H1 (cell line): ENCODE measurements at regions not wholly inside any gene's neighbourhood (a gene's known extent, or its start where the extent isn't known, plus 50 kb on each side); places are given as distances from the start of the nearest gene placed in this dataset.

Source experiments
- CTCF ChIA-PET: fragments of 300-600 bp; sonication (Branson Sonifier 250); formaldehyde crosslinking; loops from one replicate; lab custom pipeline; 2021; ENCODE audit not compliant: partially characterized antibody; lab: Charles Lee
- POLR2A ChIA-PET: fragments of 300-600 bp; sonication (Branson Sonifier 250); formaldehyde crosslinking; loops from one replicate; lab custom pipeline; 2021; ENCODE audit warnings: inconsistent platforms; ENCODE audit not compliant: partially characterized antibody; lab: Charles Lee
- DNase-seq, 2 experiments: peaks; one replicate each; pipeline versions ENCODE4 v3.0.0 to v3.0.0-alpha.2; 2010 to 2022; ENCODE audit warnings: low spot score in 2 of 2, low read depth in 1 of 2, mixed read lengths in 1 of 2
- FAIRE-seq: peaks from 2 replicates; lab custom pipeline; 2011; peaks lifted over from hg19 to GRCh38; lab: Jason Lieb, UNC
- H2AFZ ChIP-seq: 2 replicates; pipeline ENCODE4 v1.8.1; 2012; ENCODE audit warnings: low read length, inconsistent platforms
- H2AK5ac ChIP-seq: 2 replicates; pipeline ENCODE4 v1.6.1; 2013; ENCODE audit warnings: low read depth, low read length
- H2BK120ac ChIP-seq: replicated peaks from 2 replicates; pipeline ENCODE3; 2013; ENCODE audit warnings: low read depth, low read length, inconsistent platforms
- H2BK12ac ChIP-seq: 2 replicates; pipeline ENCODE4 v1.6.1; 2013; ENCODE audit warnings: low read depth, low read length
- H2BK15ac ChIP-seq: 2 replicates; pipeline ENCODE4 v1.6.1; 2013; ENCODE audit warnings: low read length
- H2BK20ac ChIP-seq: 2 replicates; pipeline ENCODE4 v1.6.1; 2013; ENCODE audit warnings: low read length
- H2BK5ac ChIP-seq: 2 replicates; pipeline ENCODE4 v1.6.1; 2013; ENCODE audit warnings: low read depth, low read length
- H3K14ac ChIP-seq: 2 replicates; pipeline ENCODE4 v1.6.1; 2013; ENCODE audit warnings: inconsistent platforms; ENCODE audit not compliant: insufficient read length
- H3K18ac ChIP-seq: 2 replicates; pipeline ENCODE4 v1.6.1; 2013; ENCODE audit warnings: low read length; ENCODE audit errors: extremely low read depth
- H3K23ac ChIP-seq: 2 replicates; pipeline ENCODE4 v1.6.1; 2013; ENCODE audit warnings: inconsistent platforms; ENCODE audit not compliant: insufficient read length
- H3K23me2 ChIP-seq: 2 replicates; pipeline ENCODE4 v1.6.1; 2013; ENCODE audit warnings: low read depth, low read length
- H3K27ac ChIP-seq: 2 replicates; pipeline ENCODE4 v1.6.1; 2011; ENCODE audit warnings: low read depth, low read length, inconsistent platforms
- H3K27me3 ChIP-seq, 4 experiments: replicated peaks in 1 of 4; 1 replicate in 1 of 4; 2 replicates in 3 of 4; pipeline versions ENCODE4 v1.6.1 to v1.8.1; 2011 to 2013; ENCODE audit warnings: low read length in 3 of 4, mild to moderate bottlenecking in 3 of 4, inconsistent platforms in 2 of 4, mixed read lengths in 2 of 4, moderate library complexity in 1 of 4; ENCODE audit not compliant: control insufficient read depth in 3 of 4, insufficient read depth in 3 of 4; ENCODE audit errors: extremely low read depth in 1 of 4
- H3K36me3 ChIP-seq, 4 experiments: 2 replicates each; pipeline versions ENCODE4 v1.6.1 to v1.8.1; 2011 to 2013; ENCODE audit warnings: mild to moderate bottlenecking in 4 of 4, low read length in 3 of 4, moderate library complexity in 2 of 4, control low read depth in 1 of 4, inconsistent platforms in 1 of 4; ENCODE audit not compliant: insufficient read depth in 4 of 4, control insufficient read depth in 2 of 4
- H3K4ac ChIP-seq: replicated peaks from 2 replicates; pipeline ENCODE3; 2013; ENCODE audit warnings: low read length, low read depth, mixed read lengths, inconsistent platforms; ENCODE audit not compliant: insufficient read length
- H3K4me1 ChIP-seq, 4 experiments: replicated peaks in 1 of 4; 1 replicate in 1 of 4; 2 replicates in 3 of 4; pipeline versions ENCODE4 v1.6.1 to v1.8.1; 2011 to 2013; ENCODE audit warnings: low read length in 3 of 4, inconsistent platforms in 2 of 4, mixed read lengths in 1 of 4; ENCODE audit not compliant: insufficient read depth in 4 of 4, control insufficient read depth in 3 of 4
- H3K4me2 ChIP-seq, 2 experiments: 2 replicates each; pipeline versions ENCODE4 v1.6.1 to v1.8.1; 2011 to 2013; ENCODE audit warnings: low read depth in 2 of 2, low read length in 2 of 2, control low read depth in 1 of 2, inconsistent platforms in 1 of 2, mild to moderate bottlenecking in 1 of 2; ENCODE audit not compliant: insufficient read depth in 1 of 2
- H3K4me3 ChIP-seq, 4 experiments: fragments of 200-600, 300-600 bp in 1 of 4; sonication (generic), shearing (Covaris generic), sonication (Bioruptor Twin) in 1 of 4; 2 replicates each; pipeline versions ENCODE4 v1.5.1 to v1.8.1; 2011 to 2016; ENCODE audit warnings: low read length in 4 of 4, low read depth in 3 of 4, control low read depth in 2 of 4, inconsistent platforms in 2 of 4, mild to moderate bottlenecking in 2 of 4, mixed read lengths in 1 of 4, moderate library complexity in 1 of 4; ENCODE audit not compliant: insufficient read depth in 2 of 4; ENCODE audit errors: extremely low read depth in 1 of 4
- H3K56ac ChIP-seq: replicated peaks from 2 replicates; pipeline ENCODE3; 2013; ENCODE audit warnings: low read depth, mild to moderate bottlenecking, mixed read lengths, low read length, inconsistent platforms; ENCODE audit not compliant: insufficient read length
- H3K79me1 ChIP-seq: 2 replicates; pipeline ENCODE4 v1.6.1; 2013; ENCODE audit warnings: low read depth, low read length, control low read depth
- H3K79me2 ChIP-seq, 2 experiments: 2 replicates each; pipeline versions ENCODE4 v1.6.1 to v1.8.1; 2012 to 2013; ENCODE audit warnings: low read length in 2 of 2, mild to moderate bottlenecking in 2 of 2, inconsistent platforms in 1 of 2; ENCODE audit not compliant: insufficient read depth in 2 of 2, control insufficient read depth in 1 of 2
- H3K9ac ChIP-seq, 4 experiments: replicated peaks in 1 of 4; 1 replicate in 1 of 4; 2 replicates in 3 of 4; pipeline versions ENCODE4 v1.6.1 to v1.8.1; 2011 to 2013; ENCODE audit warnings: low read depth in 3 of 4, low read length in 3 of 4, control low read depth in 2 of 4, mild to moderate bottlenecking in 2 of 4, moderate library complexity in 2 of 4, inconsistent platforms in 1 of 4; ENCODE audit errors: extremely low read depth in 1 of 4
- H3K9me3 ChIP-seq, 2 experiments: 2 replicates each; pipeline versions ENCODE4 v1.6.1 to v1.8.1; 2012 to 2013; ENCODE audit warnings: mild to moderate bottlenecking in 2 of 2, moderate library complexity in 2 of 2, control low read depth in 1 of 2, inconsistent platforms in 1 of 2, low read depth in 1 of 2, low read length in 1 of 2, mixed read lengths in 1 of 2; ENCODE audit not compliant: insufficient read depth in 2 of 2
- H4K20me1 ChIP-seq, 2 experiments: replicated peaks in 1 of 2; 2 replicates each; pipeline versions ENCODE3 to v1.8.1; 2011 to 2013; ENCODE audit warnings: inconsistent platforms in 2 of 2, low read length in 2 of 2, mild to moderate bottlenecking in 1 of 2; ENCODE audit not compliant: insufficient read depth in 2 of 2, control insufficient read depth in 1 of 2
- H4K5ac ChIP-seq: 2 replicates; pipeline ENCODE4 v1.6.1; 2013; ENCODE audit warnings: low read length, low read depth, mixed read lengths, inconsistent platforms; ENCODE audit not compliant: insufficient read length
- H4K8ac ChIP-seq: 2 replicates; pipeline ENCODE4 v1.8.0; 2013; ENCODE audit warnings: mild to moderate bottlenecking, moderate library complexity, low read length, inconsistent platforms; ENCODE audit not compliant: insufficient read depth; ENCODE audit errors: extremely low read depth
- H4K91ac ChIP-seq: replicated peaks from 2 replicates; pipeline ENCODE3; 2013; ENCODE audit warnings: low read length, mixed read lengths, inconsistent platforms; ENCODE audit not compliant: insufficient read length
- CHD2 ChIP-seq: IDR thresholded peaks from 2 replicates; pipeline ENCODE4 v1.6.1; 2012; ENCODE audit warnings: low read length, improper control_type of control experiment
- GTF2F1 ChIP-seq: IDR thresholded peaks from 2 replicates; pipeline ENCODE4 v1.6.1; 2012; ENCODE audit warnings: low read depth, low read length, improper control_type of control experiment, borderline replicate concordance
- HDAC2 ChIP-seq, 2 experiments: fragments of 300-600 bp in 1 of 2; sonication (generic) in 1 of 2; IDR thresholded peaks; 2 replicates each; pipeline ENCODE4 v1.6.1; 2011 to 2012; ENCODE audit warnings: low read depth in 2 of 2, low read length in 2 of 2, mild to moderate bottlenecking in 2 of 2, moderate library complexity in 2 of 2, borderline replicate concordance in 1 of 2, inconsistent platforms in 1 of 2
- KDM1A ChIP-seq: fragments of 200-600, 300-600 bp; sonication (generic); IDR thresholded peaks from 2 replicates; pipeline ENCODE4 v1.7.1; 2016; ENCODE audit warnings: mild to moderate bottlenecking, low read length, borderline replicate concordance
- MAFK ChIP-seq: IDR thresholded peaks from 2 replicates; pipeline ENCODE4 v1.6.1; 2012; ENCODE audit warnings: low read depth, mild to moderate bottlenecking, improper control_type of control experiment, low read length
- NANOG ChIP-seq: IDR thresholded peaks from 2 replicates; pipeline ENCODE4 v1.6.1; 2011; ENCODE audit warnings: low read length, low read depth, mild to moderate bottlenecking, inconsistent platforms; ENCODE audit not compliant: insufficient read depth, poor library complexity, severe bottlenecking
- NRF1 ChIP-seq: IDR thresholded peaks from 2 replicates; pipeline ENCODE4 v1.6.1; 2011; ENCODE audit warnings: mild to moderate bottlenecking, low read depth, low read length, improper control_type of control experiment
- POLR2AphosphoS5 ChIP-seq: IDR thresholded peaks from 2 replicates; pipeline ENCODE4 v1.6.1; 2011; ENCODE audit warnings: low read depth, low read length
- SAP30 ChIP-seq: fragments of 300-600 bp; sonication (generic); IDR thresholded peaks from 2 replicates; pipeline ENCODE4 v1.7.1; 2012; ENCODE audit warnings: low read length, moderate library complexity, mild to moderate bottlenecking, inconsistent platforms; ENCODE audit not compliant: insufficient read depth, insufficient replicate concordance
- SP2 ChIP-seq: IDR thresholded peaks from 2 replicates; pipeline ENCODE4 v1.6.1; 2012; ENCODE audit warnings: mild to moderate bottlenecking, low read length, inconsistent platforms
- SRF ChIP-seq: IDR thresholded peaks from 2 replicates; pipeline ENCODE4 v1.6.1; 2011; ENCODE audit warnings: mild to moderate bottlenecking, low read depth, low read length, moderate library complexity
- TBP ChIP-seq: IDR thresholded peaks from 2 replicates; pipeline ENCODE4 v1.6.1; 2011; ENCODE audit warnings: low read depth, low read length, improper control_type of control experiment
- TCF12 ChIP-seq: IDR thresholded peaks from 2 replicates; pipeline ENCODE4 v1.6.1; 2011; ENCODE audit warnings: low read depth, mild to moderate bottlenecking, low read length
- TEAD4 ChIP-seq: IDR thresholded peaks from 2 replicates; pipeline ENCODE4 v1.6.1; 2012; ENCODE audit warnings: low read depth, low read length, inconsistent platforms, mixed read lengths
- WGBS, 2 experiments: shearing (Covaris generic) in 1 of 2; methylation state at CpG; one replicate each; pipeline versions ENCODE4 v1.1.6 to v1.1.7; 2013 to 2015; ENCODE audit warnings: low lambda C conversion rate in 2 of 2, mixed read lengths in 2 of 2, inconsistent platforms in 1 of 2, low coverage in 1 of 2, missing lambda C conversion rate in 1 of 2; ENCODE audit not compliant: insufficient replicate concordance in 2 of 2, insufficient coverage in 1 of 2, insufficient read length in 1 of 2; ENCODE audit errors: extremely low coverage in 1 of 2, missing lambda C conversion rate in 1 of 2; 5-methylcytosine and 5-hydroxymethylcytosine counted together

DNA sequence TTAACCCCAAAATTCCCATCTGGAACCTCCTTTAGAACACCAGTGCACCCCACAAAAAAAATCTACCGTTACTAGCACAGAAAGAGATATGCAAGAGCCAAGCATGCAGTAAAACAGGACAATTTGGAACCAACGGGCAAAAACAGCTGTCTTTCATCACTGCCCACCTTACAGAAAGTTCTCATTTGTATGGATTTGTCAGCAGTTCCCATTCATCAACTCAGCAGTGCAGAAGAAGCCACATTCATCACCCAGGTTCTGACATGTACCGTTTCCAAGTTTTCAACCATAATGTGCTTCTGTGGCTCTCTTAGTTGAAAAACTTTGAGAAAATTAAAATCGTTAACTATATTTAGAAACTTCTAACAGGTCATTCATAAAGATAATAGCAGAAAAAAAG is 387.0 kb downstream of the RPS29 start:
- H3K27me3 ChIP-seq = no peaks in the 10 kb centered on the region
- FAIRE-seq (no peak), DNase-seq (no peak)
- no peaks in the 10 kb centered on the region for H3K9me3 ChIP-seq
- ChIA-PET CTCF (no interaction called here), POLR2A (interaction anchor here (0.6 kb wide), 1 partner anchor 924 kb away, joined by 3 read pairs; no protein-coding TSS in a partner anchor)
- H2BK5ac ChIP-seq = no peak overlapping the region
- H3K4me2 ChIP-seq = no peak overlapping the region
- no peaks in the 10 kb centered on the region for H3K79me1 ChIP-seq
- H3K18ac ChIP-seq = no peak overlapping the region
- H3K27ac ChIP-seq = no peak overlapping the region
- H3K4ac ChIP-seq = no peak overlapping the region
- H2AFZ ChIP-seq = no peak overlapping the region
- no peaks in the 10 kb centered on the region for H3K23me2 ChIP-seq
- H4K8ac ChIP-seq = no peak overlapping the region
- H2BK20ac ChIP-seq = no peak overlapping the region
- H3K9ac ChIP-seq = no peak overlapping the region
- no peaks in the 10 kb centered on the region for H3K79me2 ChIP-seq
- no peaks in the 10 kb centered on the region for H3K4me1 ChIP-seq
- H3K36me3 ChIP-seq = no peaks in the 10 kb centered on the region
- no peak overlapping the region for H2AK5ac ChIP-seq
- H2BK12ac ChIP-seq = no peak overlapping the region
- no peak overlapping the region for H3K4me3 ChIP-seq
- H2BK15ac ChIP-seq = no peak overlapping the region
- H2BK120ac ChIP-seq = no peak overlapping the region
- H4K5ac ChIP-seq = no peak overlapping the region
- no peak overlapping the region for H4K91ac ChIP-seq
- no peak overlapping the region for H3K14ac ChIP-seq
- TF ChIP-seq NRF1 = no peak
- no peak for TF ChIP-seq SP2
- TF ChIP-seq KDM1A = no peak
- no peak for TF ChIP-seq MAFK
- no peak for TF ChIP-seq SAP30
- no peak for TF ChIP-seq CHD2
- no peak for TF ChIP-seq TEAD4
- TF ChIP-seq TCF12 = no peak
- TF ChIP-seq NANOG = no peak
- TF ChIP-seq GTF2F1 = no peak
- no peak for TF ChIP-seq TBP
- TF ChIP-seq SRF = no peak
- no peak for TF ChIP-seq POLR2AphosphoS5
- TF ChIP-seq HDAC2 (IDR thresholded peaks at IDR 0.05; ENCODE audit: borderline replicate concordance in 1 of 2, low read depth in 2 of 2, low read length in 2 of 2) = no peak
- H3K56ac ChIP-seq = no peak overlapping the region
- H4K20me1 ChIP-seq = no peaks in the 10 kb centered on the region
- 93% methylated on average over 4 of the region's 4 CpGs; no CpG with 5 or more reads in 1 of the 2 experiments for WGBS, 2 experiments
- no peak overlapping the region for H3K23ac ChIP-seq
